ENCODE measurements at regions not wholly inside any gene's neighbourhood (a gene's known extent, or its start where the extent isn't known, plus 50 kb on each side); places are given as distances from the start of the nearest gene placed in this dataset.

GRCh38 chr6:21501815-21502214, 91.7 kb upstream of the SOX4 start:
- no peak for TF ChIP-seq CTCF (IDR thresholded peaks at IDR 0.05)
- no peak for TF ChIP-seq POLR2A (IDR thresholded peaks at IDR 0.05)
